IMR-90 (cell line): ENCODE measurements at regions not wholly inside any gene's neighbourhood (a gene's known extent, or its start where the extent isn't known, plus 50 kb on each side); places are given as distances from the start of the nearest gene placed in this dataset.

ENCODE experiments used
- ATAC-seq: fragments of 200-7000 bp; cut with Tn5 transposase; 2 replicates; pipeline ENCODE4 v1.9.1; 2020; ENCODE audit warnings: low read depth, mild to moderate bottlenecking, moderate library complexity
- BruUV-seq: library from RNA; stranded (reverse); fragments of 400-500 nt; replicated peaks from 2 replicates; lab custom pipeline; 2021; lab: Mats Ljungman, UMichigan
- CTCF ChIA-PET: fragments of 300-600 bp; formaldehyde crosslinking; extraction: SDS; loops from one replicate; lab custom pipeline; 2021; ENCODE audit warnings: antibody characterized with exemption; lab: Yijun Ruan, JAX
- POLR2A ChIA-PET: fragments of 300-600 bp; sonication (Branson Sonifier 250); formaldehyde crosslinking; loops from one replicate; lab custom pipeline; 2022; ENCODE audit warnings: antibody characterized with exemption; ENCODE audit not compliant: unreplicated experiment; lab: Charles Lee
- DNase-seq: peaks from one replicate; pipeline ENCODE4 v3.0.0; 2013
- H2AFZ ChIP-seq: replicated peaks from 2 replicates; pipeline ENCODE3; 2013; ENCODE audit warnings: low read length, mild to moderate bottlenecking; ENCODE audit not compliant: poor library complexity
- H2AK5ac ChIP-seq: 2 replicates; pipeline ENCODE4 v1.6.1; 2013; ENCODE audit warnings: low read depth, low read length, inconsistent platforms
- H2AK9ac ChIP-seq: replicated peaks from 2 replicates; pipeline ENCODE3; 2013; ENCODE audit warnings: mild to moderate bottlenecking, low read depth, low read length, moderate library complexity; ENCODE audit not compliant: poor library complexity
- H2BK120ac ChIP-seq: 2 replicates; pipeline ENCODE4 v1.6.1; 2013; ENCODE audit warnings: low read depth, low read length, inconsistent platforms
- H2BK15ac ChIP-seq: 3 replicates; pipeline ENCODE4 v1.6.1; 2013; ENCODE audit warnings: low read depth, low read length, inconsistent platforms
- H2BK20ac ChIP-seq: 2 replicates; pipeline ENCODE4 v1.6.1; 2013; ENCODE audit warnings: low read depth, mild to moderate bottlenecking, inconsistent platforms, low read length, moderate library complexity
- H2BK5ac ChIP-seq: 2 replicates; pipeline ENCODE4 v1.6.1; 2013; ENCODE audit warnings: mild to moderate bottlenecking, low read depth, low read length, inconsistent platforms; ENCODE audit not compliant: poor library complexity, severe bottlenecking
- H3K14ac ChIP-seq: replicated peaks from 2 replicates; pipeline ENCODE4 v1.6.1; 2013; ENCODE audit warnings: low read depth, low read length, inconsistent platforms
- H3K18ac ChIP-seq: 2 replicates; pipeline ENCODE4 v1.6.1; 2013; ENCODE audit warnings: low read depth, low read length, control low read depth
- H3K23ac ChIP-seq: 2 replicates; pipeline ENCODE4 v1.6.1; 2013; ENCODE audit warnings: low read depth, low read length, inconsistent platforms
- H3K27ac ChIP-seq: 2 replicates; pipeline ENCODE4 v1.5.1; 2013; ENCODE audit warnings: mild to moderate bottlenecking, control low read depth, low read length; ENCODE audit not compliant: insufficient read depth
- H3K27me3 ChIP-seq: 2 replicates; pipeline ENCODE4 v1.6.1; 2013; ENCODE audit warnings: low read length; ENCODE audit not compliant: control insufficient read depth, insufficient read depth
- H3K36me3 ChIP-seq: 2 replicates; pipeline ENCODE4 v1.6.1; 2013; ENCODE audit warnings: low read length, mixed read lengths; ENCODE audit not compliant: control insufficient read depth, insufficient read depth
- H3K4ac ChIP-seq: 2 replicates; pipeline ENCODE4 v1.6.1; 2013; ENCODE audit warnings: low read depth, low read length, inconsistent platforms
- H3K4me1 ChIP-seq: 2 replicates; pipeline ENCODE4 v1.6.1; 2013; ENCODE audit warnings: low read length, mixed read lengths; ENCODE audit not compliant: control insufficient read depth, insufficient read depth
- H3K4me2 ChIP-seq: 2 replicates; pipeline ENCODE4 v1.6.1; 2013; ENCODE audit warnings: low read depth, mild to moderate bottlenecking, control low read depth, low read length, moderate library complexity
- H3K4me3 ChIP-seq: 2 replicates; pipeline ENCODE4 v1.5.1; 2013; ENCODE audit warnings: low read depth, mild to moderate bottlenecking, control low read depth, low read length, moderate library complexity; ENCODE audit not compliant: insufficient read depth
- H3K56ac ChIP-seq: 2 replicates; pipeline ENCODE4 v1.6.1; 2013; ENCODE audit warnings: low read length, inconsistent platforms; ENCODE audit not compliant: insufficient read depth; ENCODE audit errors: extremely low read depth
- H3K79me1 ChIP-seq, 2 experiments: 2 replicates each; pipeline ENCODE4 v1.6.1; 2013; ENCODE audit warnings: low read length in 2 of 2, inconsistent platforms in 1 of 2, low read depth in 1 of 2
- H3K9ac ChIP-seq: 2 replicates; pipeline ENCODE4 v1.6.1; 2013; ENCODE audit warnings: low read depth, low read length, control low read depth
- H3K9me1 ChIP-seq: 2 replicates; pipeline ENCODE4 v1.6.1; 2013; ENCODE audit warnings: low read length, inconsistent platforms; ENCODE audit not compliant: insufficient read depth
- H3K9me3 ChIP-seq: 2 replicates; pipeline ENCODE4 v1.6.1; 2013; ENCODE audit warnings: low read length; ENCODE audit not compliant: control insufficient read depth, insufficient read depth
- H4K20me1 ChIP-seq: 2 replicates; pipeline ENCODE4 v1.6.1; 2013; ENCODE audit warnings: low read length, inconsistent platforms; ENCODE audit not compliant: insufficient read depth
- H4K5ac ChIP-seq: 2 replicates; pipeline ENCODE4 v1.6.1; 2013; ENCODE audit warnings: mild to moderate bottlenecking, low read depth, low read length, control low read depth
- H4K8ac ChIP-seq, 2 experiments: 2 replicates each; pipeline ENCODE4 v1.6.1; 2013; ENCODE audit warnings: low read depth in 2 of 2, low read length in 2 of 2, control low read depth in 1 of 2, inconsistent platforms in 1 of 2
- H4K91ac ChIP-seq: 2 replicates; pipeline ENCODE4 v1.6.1; 2013; ENCODE audit warnings: low read depth, low read length, inconsistent platforms; ENCODE audit not compliant: insufficient read depth
- BHLHE40 ChIP-seq: fragments of 150-350 bp; IDR thresholded peaks from 2 replicates; pipeline ENCODE4 v1.6.1; 2016; ENCODE audit warnings: mild to moderate bottlenecking, low read depth, low read length
- CEBPB ChIP-seq: IDR thresholded peaks from 2 replicates; pipeline ENCODE4 v1.6.1; 2012; ENCODE audit warnings: low read depth, low read length, improper control_type of control experiment
- CHD1 ChIP-seq: IDR thresholded peaks from 2 replicates; pipeline ENCODE4 v1.6.1; 2012; ENCODE audit warnings: low read depth, low read length, improper control_type of control experiment
- CTCF ChIP-seq: conservative IDR thresholded peaks from 2 replicates; pipeline ENCODE4 v1.5.1; 2012; ENCODE audit warnings: mild to moderate bottlenecking, low read depth, low read length, improper control_type of control experiment
- FOS ChIP-seq: fragments of 150-350 bp; IDR thresholded peaks from 2 replicates; pipeline ENCODE4 v1.6.1; 2016; ENCODE audit warnings: low read depth, low read length
- MAFK ChIP-seq: IDR thresholded peaks from 2 replicates; pipeline ENCODE4 v1.6.1; 2012; ENCODE audit warnings: low read depth, low read length, improper control_type of control experiment
- MAZ ChIP-seq: IDR thresholded peaks from 2 replicates; pipeline ENCODE4 v1.6.1; 2012; ENCODE audit warnings: low read depth, mild to moderate bottlenecking, low read length, improper control_type of control experiment, moderate library complexity, borderline replicate concordance
- MXI1 ChIP-seq: IDR thresholded peaks from 2 replicates; pipeline ENCODE4 v1.6.1; 2012; ENCODE audit warnings: low read depth, mild to moderate bottlenecking, low read length, moderate library complexity, borderline replicate concordance
- NFE2L2 ChIP-seq: fragments of 150-350 bp; IDR thresholded peaks from 2 replicates; pipeline ENCODE4 v1.6.1; 2016; ENCODE audit warnings: low read depth, mild to moderate bottlenecking, low read length
- POLR2A ChIP-seq: IDR thresholded peaks from 2 replicates; pipeline ENCODE4 v1.6.1; 2012; ENCODE audit warnings: mild to moderate bottlenecking, low read depth, low read length
- RAD21 ChIP-seq: IDR thresholded peaks from 2 replicates; pipeline ENCODE4 v1.6.1; 2012; ENCODE audit warnings: low read length, improper control_type of control experiment
- RFX5 ChIP-seq: IDR thresholded peaks from 2 replicates; pipeline ENCODE4 v1.8.0; 2012; ENCODE audit warnings: low read depth, mild to moderate bottlenecking, low read length, moderate library complexity
- SMC3 ChIP-seq: fragments of 150-350 bp; IDR thresholded peaks from 2 replicates; pipeline ENCODE4 v1.6.1; 2016; ENCODE audit warnings: low read depth, mild to moderate bottlenecking, antibody characterized with exemption, low read length, moderate library complexity
- USF2 ChIP-seq: fragments of 150-350 bp; IDR thresholded peaks from 2 replicates; pipeline ENCODE4 v1.6.1; 2017; ENCODE audit warnings: mild to moderate bottlenecking, antibody characterized with exemption, low read length, low read depth
- WGBS, 2 experiments: methylation state at CpG; one replicate each; pipeline versions ENCODE4 v1.1.5 to v1.1.7; 2013; ENCODE audit warnings: missing lambda C conversion rate in 2 of 2; ENCODE audit not compliant: insufficient read length in 1 of 2; ENCODE audit errors: extremely low coverage in 2 of 2; 5-methylcytosine and 5-hydroxymethylcytosine counted together
- dilution Hi-C: fragments of 300-500 bp; cut with HindIII; formaldehyde crosslinking; loops from one replicate; pipeline ENCODE4 v1.14.3; 2018; ENCODE audit warnings: low sequenced_read_pairs; ENCODE audit not compliant: unreplicated experiment
- in situ Hi-C: fragments of 300-500 bp; cut with MboI; formaldehyde crosslinking; loops from 3 replicates; pipeline ENCODE4 v1.14.3; 2019; ENCODE audit warnings: low sequenced_read_pairs, inconsistent platforms, mixed read lengths
- intact Hi-C: fragments of 100-400 bp; cut with micrococcal nuclease; formaldehyde crosslinking; loops from 2 replicates; pipeline ENCODE4 v1.10.0; 2022

GRCh38 chr16:54489225-54490111 is 202.9 kb upstream of the IRX3 start:
- intact Hi-C loops, result no loop called here

More at GRCh38 chr16:54489225-54490111, 202.9 kb upstream of the IRX3 start:
- no peak for DNase-seq
- Histone ChIP-seq H2AFZ (no peak overlapping the region), H3K36me3 (no peaks in the 10 kb centered on the region), H2AK5ac (no peak overlapping the region), H4K8ac (no peak overlapping the region), H3K9me3 (no peaks in the 10 kb centered on the region), H3K4me2 (no peak overlapping the region), H2BK15ac (no peak overlapping the region), H3K14ac (no peak overlapping the region), H3K56ac (no peak overlapping the region), H3K9me1 (no peaks in the 10 kb centered on the region), H3K4me1 (no peaks in the 10 kb centered on the region), H4K20me1 (no peaks in the 10 kb centered on the region), H3K79me1 (no peaks in the 10 kb centered on the region), H2BK120ac (no peak overlapping the region), H3K9ac (no peak overlapping the region), H3K4ac (no peak overlapping the region), H3K27me3 (no peaks in the 10 kb centered on the region), H3K4me3 (no peak overlapping the region), H3K18ac (no peak overlapping the region), H2BK5ac (no peak overlapping the region), H4K5ac (no peak overlapping the region), H3K27ac (no peak overlapping the region), H4K91ac (no peak overlapping the region), H2BK20ac (no peak overlapping the region), H2AK9ac (no peak overlapping the region), H3K23ac (no peak overlapping the region)
- no TSS peak for BruUV-seq
- TF ChIP-seq FOS (no peak), USF2 (no peak), SMC3 (no peak), RAD21 (no peak), MXI1 (no peak), CHD1 (no peak), MAZ (no peak), MAFK (no peak), BHLHE40 (no peak), CTCF (no peak), CEBPB (no peak), NFE2L2 (no peak), RFX5 (no peak), POLR2A (no peak)
- no peak for ATAC-seq
- CTCF ChIA-PET, result no interaction called here
- in situ Hi-C loops, result no loop called here
- POLR2A ChIA-PET, result no interaction called here
- no CpG with 5 or more reads among the region's 11 CpGs for WGBS, 2 experiments
- dilution Hi-C loops, result no loop called here
